ENCODE measurements at regions not wholly inside any gene's neighbourhood (a gene's known extent, or its start where the extent isn't known, plus 50 kb on each side); places are given as distances from the start of the nearest gene placed in this dataset.
A peak's percentile ranks its signal among the peaks of the same experiment; 100 is the strongest.
"Not testable (repeated sequence)": the region's sequence is repeated elsewhere in the genome, so short reads cannot be mapped to it uniquely, and the experiment has no call there.

DNA sequence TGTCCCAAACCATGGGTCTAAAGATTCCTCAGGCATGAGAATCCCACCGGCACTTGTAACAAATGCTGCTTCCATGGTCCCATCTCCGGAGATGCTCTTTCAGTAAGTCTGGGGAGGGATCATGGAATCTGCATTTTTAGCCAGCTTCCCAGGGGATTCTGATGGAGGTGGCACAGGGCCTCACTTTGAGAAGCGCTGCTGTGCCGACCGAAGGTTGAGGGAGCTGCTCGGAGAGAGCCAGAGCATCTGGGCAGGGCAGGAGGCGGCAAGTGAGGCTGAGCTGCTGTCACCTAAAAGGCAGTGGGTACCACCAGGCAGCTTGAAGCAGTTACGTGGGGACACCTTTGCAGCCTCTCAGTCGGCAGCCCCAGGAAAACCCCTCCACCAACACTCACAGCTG is 100.2 kb upstream of the CDYL start:
- DNase-seq: no peak

DNA sequence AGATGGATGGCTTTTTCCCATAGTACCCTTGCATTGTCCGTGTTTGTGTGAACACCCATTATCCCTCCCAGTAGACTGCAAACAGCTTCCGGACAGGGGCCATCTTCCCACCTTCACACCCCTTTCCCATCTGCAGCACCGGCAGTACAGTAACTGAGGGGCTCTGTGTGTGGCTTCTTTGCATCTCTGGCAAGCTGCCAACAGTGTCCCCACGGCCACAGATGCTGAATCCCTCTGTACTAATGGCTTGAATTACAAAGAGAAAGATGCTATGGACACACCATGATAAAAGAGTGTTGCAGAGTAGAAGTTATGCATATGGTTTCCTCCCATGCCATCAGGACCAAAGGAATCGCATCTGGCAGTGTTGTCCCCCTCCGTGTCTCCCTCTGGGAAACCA is 101.1 kb upstream of the CDYL start:
- DNase-seq: no peak

DNA sequence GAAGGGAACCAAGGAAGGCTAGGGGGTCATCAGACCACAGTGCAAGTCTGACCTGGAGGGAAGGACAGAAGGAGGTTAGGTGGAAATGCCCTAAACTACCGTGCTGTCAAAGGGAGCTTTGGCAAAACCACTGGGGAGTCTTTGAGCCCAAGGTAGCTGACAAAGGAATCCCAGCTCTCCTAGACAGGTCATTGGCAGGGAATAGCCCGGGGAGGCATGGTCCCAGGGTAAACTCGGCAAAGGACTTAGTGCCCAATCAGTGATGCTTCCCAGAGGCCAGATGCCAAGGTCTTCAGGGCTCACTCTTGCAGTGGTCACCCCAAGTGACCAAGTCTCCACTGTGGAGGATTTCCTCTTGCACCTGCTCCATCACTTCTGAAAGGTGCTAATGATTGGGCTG is 102.3 kb upstream of the CDYL start:
- no peak for DNase-seq

DNA sequence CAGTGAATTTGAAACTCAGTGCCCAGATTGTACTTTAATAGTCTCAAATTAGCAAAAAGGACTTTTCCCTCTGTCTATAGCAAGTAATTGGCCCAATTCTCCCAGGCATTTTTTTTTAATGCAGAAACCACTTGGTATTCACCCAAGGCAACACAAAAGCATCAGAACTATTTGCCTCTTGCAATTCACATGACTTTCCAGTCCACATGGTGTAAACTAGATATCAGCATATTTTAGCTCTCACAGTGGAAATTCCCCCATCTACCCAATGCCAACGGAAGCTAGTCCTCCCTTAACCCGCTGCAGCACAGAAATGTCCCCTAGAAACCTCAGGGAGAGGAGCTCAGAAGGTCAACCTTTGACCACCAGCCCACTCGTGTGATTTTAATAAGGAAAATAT is 103.4 kb upstream of the CDYL start:
- DNase-seq: no peak

DNA sequence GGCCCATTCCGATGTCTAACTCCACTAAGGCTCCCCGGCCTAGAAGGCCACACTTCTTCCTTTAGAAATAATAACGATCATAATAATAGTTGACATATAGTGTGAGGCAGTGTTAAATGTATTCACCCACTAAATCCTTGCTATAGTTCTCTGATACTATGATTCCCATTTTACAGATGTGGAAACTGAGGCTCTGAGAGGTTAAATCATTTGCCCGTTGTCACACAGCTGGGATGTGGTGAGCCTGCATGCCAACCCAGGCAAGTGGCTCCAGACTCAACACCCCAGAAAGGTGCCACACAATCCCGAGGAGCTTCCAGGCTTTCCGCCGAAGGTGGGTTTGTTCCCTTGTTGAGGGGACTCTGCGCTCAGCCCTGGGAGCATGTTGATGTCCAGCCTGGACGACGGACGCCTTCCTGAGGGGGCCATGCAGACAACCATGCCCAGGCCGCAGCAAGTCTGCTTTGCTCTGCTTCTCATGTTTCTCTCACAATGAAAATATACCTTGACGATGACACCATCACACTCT is 104.6 kb upstream of the CDYL start:
- DNase-seq: no peak

DNA sequence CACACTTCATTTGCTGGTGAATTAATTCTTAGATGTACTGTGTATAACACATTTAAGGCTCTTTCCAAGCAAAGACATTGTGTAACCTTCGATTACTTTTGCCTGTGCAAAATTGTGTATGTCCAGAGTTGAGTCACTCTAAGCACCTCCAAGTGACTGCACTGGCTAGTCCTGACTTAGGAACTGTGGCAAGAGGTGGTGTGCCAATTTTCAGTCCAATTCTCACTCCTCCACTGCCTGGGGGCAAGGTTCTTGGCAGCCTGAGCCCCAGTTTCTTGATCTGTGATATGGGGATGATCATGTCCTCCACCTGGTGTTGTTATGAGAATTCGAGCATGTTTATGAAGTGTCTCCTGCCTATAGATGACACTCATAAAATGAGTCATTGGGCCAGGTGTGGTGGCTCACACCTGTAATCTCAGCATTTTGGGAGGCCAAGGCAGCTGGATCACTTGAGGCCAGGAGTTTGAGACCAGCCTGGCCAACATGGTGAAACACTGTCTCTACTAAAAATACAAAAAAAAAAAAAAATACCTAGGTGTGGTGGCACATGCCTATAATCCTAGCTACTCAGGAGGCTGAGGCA is 105.3 kb upstream of the CDYL start:
- DNase-seq: no peak

DNA sequence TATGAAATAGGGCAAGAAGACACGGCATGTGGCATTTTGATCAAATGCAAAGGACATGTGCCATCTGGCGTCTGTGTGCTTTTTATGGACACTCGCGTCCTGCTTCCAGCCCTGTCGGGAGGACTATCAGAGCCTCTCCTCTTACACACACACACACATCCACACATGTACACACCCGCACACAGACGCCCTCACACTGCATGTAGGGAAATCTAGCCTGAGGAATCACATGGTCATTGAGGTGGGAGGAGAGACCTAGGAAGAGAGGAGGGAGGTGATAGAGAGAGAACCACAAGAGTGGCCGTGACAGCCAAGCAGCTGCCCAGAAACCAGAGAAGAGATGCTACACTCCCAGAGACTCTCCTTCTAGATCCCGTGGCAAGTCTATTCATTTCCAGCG is 105.9 kb upstream of the CDYL start:
- no peak for DNase-seq

DNA sequence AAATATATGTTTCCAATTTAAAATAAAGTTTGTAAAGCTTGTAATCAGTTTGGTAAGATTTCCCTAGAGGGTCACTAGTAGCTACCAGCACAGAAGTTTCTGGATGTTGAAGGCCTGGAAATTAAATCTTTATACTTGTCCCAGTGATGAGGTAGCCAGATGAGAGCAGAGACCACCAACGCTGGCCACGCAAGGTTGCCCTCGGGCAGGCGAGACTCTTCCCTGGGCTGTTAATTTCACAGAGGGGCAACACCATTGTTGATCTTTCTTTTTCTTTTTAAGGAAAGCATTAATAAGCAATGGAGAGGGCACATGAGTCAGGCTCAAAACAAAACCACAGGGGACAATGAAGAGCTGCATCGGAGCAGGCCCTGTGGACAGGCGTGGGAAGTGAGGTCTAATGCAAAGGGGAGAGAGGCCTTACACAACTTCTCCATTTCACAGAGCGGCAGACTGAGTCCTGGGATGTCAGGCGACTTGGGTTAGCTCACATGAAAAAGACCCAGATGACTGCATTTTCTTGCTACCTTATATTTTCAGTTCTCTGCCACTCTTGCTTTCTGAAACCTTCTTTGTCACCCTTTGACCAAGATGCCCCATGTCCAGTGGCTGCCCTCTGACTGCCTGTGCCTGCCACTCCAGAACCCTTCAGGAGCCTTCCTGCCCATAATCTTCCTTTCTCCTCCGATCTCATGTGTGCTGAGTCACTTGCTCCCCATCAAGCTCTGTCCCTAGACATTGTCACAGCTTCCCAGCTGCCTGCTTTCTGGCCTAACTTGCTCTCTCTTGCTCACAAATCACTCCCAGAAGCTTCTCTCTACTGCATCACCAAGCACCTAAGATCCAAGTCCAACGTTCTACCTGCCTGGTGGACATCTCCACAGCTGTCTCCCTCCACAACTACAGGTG is 107.7 kb upstream of the CDYL start:
- no peak for DNase-seq

DNA sequence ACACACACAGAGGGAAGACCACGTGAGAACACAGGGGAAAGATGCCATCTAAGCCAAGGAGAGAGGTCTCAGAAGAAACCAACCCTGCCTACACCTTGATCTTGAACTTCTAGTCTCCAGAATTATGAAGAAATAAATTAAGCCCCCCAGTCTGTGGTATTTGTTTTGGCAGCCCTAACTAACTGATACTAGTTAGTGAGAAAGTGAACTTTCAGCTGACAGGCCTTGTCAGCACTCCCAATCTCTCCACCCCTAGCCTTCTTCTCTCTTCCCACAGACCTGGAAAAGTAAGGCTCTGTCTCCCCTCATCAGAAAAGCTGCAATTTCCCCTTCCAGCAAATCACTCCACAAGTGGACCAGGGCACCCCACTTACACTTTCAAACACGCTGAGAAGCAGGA is 108.6 kb upstream of the CDYL start:
- no peak for DNase-seq

DNA sequence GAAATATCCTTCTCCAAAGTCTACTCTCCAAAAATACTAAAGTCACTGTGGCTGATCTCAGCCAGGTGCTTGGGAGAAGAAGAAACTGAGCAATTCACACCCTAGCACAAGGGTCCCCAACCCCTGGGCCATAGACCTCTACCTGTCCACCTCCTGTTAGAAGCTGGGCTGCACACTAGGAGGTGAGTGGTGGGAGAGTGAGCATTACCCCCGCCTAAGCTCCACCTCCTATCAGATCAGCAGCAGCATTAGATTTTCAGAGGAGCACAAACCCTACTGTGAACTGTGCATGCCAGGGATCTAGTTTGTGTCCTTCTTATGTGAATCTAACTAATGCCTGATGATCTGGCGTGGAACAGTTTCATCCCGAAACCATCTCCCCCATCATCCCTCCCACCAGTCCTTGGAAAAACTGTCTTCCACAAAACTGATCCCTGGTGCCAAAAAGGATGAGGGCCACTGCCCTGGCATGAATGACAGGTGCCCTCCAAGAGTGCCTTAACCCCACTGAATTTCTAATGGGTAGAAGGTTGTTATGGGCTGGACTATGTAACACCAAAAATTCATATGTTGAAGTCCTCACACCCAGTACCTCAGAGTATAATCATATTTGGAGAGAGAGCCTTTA is 109.2 kb upstream of the CDYL start:
- no peak for DNase-seq

DNA sequence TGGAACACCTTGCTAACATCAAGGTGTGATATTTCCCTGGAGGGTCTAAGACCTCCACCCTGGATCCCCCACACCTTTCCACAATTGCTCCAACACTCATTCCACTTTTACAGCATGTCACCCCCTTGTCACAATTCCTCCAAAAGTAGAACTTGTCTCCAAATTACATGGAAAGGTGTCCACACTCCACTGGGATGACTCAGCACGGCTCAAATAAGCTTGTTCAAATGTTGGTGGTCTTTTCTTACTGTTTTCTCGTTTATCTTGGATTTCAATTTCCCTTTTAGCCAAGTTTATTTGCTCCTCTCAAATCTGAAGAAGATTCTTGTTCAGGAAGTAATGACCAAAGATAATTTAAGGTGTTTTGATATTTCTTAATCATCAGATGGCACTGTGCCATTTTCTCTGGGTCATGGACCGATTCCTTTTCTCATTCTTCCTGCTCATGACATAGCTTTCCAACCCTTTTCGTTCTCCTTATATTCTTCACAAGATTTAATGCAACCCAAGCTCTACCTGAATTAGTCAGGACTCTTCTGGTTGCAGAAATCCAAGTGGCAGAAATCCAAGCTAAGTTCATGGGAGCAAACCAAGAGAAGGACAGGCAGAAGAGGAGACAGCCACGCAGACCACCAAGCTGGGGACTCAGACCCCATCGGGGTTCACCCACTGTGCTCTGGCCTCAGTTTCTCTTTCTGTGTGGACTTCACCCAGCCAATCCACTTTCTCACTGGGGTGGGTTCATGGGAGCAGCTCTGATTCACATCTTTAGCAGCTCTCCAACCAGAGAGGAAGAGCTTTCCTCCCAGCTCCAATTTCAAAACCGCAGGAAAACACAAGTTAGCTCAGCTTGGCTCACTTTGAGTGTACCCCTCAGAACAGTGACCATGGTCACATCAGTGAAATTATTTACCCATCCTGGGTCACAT is 110.5 kb upstream of the CDYL start:
- no peak for DNase-seq

DNA sequence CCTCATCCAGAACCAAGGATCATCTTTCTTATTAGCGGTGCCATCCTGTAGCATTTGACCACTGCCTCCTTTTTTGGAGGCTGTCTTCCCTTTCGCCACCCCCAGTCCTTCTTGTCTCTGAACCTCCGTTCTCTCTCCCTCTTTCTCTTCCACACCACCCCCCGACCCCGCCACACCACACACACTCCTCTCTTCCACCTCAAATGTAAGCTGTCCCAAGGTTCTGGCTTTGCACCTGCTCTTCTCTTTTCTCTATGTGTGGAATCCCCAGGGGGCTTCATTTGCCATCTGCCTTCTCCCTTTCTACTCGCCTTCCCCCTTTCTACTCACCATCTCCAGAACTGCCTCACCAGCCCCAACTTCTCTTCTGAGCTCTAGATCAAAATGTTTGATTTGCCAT is 111.3 kb upstream of the CDYL start:
- DNase-seq: no peak

DNA sequence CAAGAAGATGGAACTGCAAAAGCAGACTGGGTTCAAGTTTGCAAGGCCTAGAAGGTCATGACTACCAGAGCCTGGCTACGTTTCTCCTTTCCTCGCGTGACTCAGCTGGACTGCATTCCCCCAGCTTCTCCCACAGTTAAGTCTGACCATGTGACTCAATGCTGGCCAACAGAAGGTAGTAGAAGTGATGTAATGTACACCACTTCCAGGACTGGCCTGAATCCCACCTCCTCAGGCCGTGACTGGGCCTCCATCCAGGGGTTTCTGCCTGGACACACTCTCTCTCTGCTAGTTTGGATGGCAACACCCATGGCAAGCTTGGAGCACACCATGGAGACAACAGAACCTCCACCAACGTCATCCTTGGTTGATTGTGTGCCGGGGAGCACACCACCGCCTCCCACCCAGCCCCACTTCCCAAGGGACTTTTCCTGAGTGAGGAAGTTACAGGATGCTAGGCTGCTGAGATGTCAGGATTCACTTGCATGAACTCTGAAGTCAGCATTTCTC is 112.0 kb upstream of the CDYL start:
- DNase-seq: peak; percentile 86

DNA sequence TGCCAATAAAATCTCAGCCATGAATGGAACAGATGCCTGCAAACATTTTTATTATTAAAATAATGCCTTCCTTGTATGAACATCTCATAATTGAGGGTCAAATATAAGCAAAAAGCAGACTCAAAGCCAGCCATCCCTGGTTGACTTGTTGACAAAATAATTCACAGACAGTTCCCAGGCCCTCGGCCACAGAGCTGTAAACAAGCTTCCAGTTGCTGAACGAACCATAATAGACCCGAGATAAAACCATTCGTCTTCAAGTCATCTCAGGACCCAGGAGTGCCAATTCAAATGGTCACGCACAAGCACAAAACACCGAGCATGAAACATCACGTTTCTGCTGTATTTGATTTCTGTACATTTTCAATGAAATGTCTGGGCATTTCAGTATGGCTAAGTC is 113.3 kb upstream of the CDYL start:
- DNase-seq: no peak

DNA sequence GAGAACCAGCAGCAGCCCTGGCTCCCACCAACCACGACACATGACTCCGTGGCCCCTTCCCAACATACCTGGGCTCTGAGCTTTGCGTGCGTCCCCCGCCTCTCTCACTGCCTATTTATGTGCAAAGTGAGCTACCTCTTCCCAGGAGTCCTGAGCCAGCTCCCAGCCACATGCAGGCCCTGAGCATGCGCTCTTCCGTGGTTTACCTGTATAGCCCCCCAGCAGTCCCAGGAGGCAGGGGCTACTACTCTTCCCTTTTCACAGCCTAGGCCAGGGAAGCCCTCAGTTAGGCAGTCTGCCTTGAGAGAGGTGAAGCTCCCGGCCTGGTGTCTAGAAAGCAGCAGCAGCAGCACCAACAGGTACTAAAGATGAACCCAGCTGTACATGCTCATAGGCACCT is 114.8 kb upstream of the CDYL start:
- DNase-seq: no peak

DNA sequence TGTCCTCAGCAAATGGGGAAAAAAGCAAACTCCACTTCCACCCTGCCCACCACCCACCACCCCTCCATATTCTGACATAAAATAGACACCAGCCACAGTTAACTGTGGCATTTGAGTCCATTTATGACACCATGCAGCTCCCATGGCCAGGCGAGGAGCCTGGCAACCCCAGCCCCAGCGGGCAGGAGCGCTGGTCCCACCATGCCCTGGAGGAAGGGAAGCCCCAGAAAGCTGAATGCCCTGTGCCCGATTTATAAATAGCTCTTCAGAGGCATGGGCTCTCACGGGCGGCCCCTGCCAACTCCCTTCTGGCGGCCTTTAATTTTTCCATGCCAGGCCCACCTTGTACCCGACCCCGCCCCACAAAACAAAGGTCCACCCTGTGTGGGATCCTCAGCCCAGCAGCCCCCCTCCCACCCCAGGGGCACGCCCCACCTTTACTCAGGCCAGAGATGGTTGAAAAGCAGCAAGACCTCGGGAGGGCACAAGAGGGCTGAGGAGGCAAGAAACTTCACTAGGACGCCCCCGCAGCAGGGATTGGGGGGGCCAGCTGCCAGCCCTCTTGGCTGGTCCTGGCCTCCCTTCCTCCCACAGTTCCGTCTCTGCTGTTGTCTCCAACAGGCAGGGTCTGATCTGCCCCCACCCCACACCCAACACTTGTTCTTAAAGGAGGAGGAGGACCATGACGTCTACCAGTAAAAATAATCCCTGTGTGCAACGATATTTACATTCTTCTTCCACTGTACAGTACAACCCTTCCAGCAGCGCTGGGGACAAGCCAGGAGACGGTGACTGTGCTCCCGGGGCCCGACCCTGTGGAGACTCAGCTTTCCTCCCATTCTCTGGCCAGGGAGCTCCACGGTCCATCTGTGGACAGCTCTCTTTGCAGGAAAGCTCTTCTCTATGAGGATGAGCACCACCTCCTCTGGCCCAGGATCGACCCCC is 115.6 kb upstream of the CDYL start:
- no peak for DNase-seq

DNA sequence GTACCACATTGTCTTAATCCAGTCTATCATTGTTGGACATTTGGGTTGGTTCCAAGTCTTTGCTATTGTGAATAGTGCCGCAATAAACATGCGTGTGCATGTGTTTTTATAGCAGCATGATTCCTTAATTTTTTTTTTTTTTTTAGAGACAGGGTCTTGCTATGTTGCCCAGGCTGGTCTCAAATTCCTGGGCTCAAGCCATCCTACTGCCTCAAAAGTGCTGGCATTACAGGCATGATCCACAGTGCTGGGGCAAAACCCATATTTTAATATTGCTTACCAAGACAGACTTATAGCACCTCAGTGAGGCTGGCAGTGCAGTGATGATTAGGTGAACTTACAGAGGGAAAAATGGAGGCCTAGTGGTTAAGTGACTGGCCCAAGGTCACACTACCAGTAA is 116.5 kb upstream of the CDYL start:
- not testable (repeated sequence) for DNase-seq

DNA sequence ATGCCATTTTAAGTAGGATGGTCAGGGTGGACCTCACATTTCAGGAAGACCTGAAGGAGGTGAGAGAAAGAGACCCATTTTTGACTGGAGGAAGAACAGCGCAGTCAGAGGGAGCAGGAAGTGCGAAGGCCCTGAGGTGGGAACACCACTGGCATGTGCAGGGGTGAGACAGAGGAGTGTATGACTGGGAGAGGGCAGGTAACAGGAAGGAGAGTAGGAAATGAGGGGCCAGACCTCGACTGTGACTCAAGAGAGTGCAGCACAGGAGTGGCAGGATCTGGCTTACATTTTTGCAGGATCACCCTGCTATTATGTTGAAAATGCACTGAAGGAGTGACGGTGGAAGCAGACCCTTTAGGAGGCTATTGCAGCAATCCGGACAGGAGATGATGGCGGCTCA is 117.7 kb upstream of the CDYL start:
- DNase-seq: no peak

DNA sequence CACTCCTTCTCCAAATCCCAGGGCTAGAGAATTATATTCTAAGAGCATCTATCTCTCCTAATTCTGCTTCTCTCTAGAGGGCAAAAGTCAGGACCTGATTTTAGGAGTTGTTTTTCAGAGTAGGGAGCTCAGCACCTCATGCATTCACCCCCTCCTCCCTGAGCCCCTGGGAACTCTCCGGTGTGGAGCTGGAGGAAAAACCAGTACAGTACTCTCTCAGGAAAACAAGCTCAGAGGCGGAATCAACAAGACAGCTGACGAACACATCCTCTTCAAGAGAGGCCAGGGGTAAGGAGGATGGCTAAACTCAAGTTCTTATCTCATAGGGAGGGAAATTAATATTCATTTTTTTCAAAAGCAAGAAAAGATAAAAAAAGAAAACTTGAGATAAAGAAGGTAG is 120.1 kb upstream of the CDYL start:
- DNase-seq: no peak

DNA sequence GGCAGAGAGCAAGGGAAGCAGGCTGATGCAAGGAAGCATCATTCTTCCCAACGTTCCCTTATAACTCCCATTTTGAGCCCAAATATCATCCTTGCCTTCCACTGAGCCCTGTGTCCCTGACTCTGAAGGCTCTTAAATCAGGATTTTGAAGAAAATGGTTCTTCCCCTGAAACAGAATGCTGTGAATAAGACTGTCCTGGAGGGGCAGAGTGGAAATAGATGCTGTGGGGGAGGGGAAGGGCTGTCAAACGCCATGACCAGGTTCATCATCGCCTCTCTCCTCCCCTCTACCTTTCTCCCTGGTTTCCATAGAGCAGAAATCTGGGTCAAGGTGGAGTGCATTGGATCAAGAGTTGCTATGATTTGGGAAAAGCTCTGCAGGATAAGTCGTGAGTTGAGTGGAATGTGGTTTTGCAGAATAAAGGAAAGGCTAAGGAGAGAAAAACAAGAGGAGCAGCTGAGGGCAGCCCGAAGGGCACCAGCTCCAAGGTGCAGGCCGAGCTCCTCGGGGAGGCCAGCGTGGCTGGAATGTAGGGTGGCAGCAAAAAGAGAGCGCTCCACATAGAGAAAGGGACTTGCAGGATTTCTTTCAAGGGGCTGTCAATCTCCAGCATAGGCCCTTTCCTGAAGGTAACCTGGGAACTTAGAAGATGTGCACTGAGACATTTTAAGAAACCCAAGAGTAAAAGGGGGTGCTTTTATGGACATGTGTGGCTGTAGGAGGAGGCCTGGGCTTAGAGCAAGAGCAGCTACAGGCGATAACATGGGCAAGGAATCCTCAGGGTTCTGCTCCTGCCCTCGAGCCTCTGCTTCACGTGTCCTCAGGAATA is 120.8 kb upstream of the CDYL start:
- no peak for DNase-seq

DNA sequence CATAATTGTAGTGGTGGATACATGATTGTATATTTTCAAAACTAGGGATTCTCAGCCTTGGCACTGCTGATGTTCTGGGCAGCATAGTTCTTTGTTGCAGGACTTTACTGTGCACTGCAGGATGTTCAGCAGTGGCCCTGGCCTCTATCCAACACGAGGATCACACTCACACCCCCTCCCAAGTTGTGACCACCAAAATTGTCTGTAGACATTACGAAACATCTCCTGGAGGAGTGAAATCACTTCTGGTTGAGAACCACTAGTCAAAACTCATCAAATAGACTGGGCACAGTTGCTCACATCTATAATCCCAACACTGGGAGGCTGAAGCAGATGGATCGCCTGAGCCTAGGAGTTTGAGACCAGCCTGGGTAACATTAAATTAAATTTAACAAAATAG is 123.1 kb upstream of the CDYL start:
- DNase-seq: no peak

Data from femur (tissue), 1 donor.